ENCODE measurements at regions not wholly inside any gene's neighbourhood (a gene's known extent, or its start where the extent isn't known, plus 50 kb on each side); places are given as distances from the start of the nearest gene placed in this dataset.

GRCh38 chr2:125885340-125885739 lies 770.6 kb upstream of the GYPC start:
- H3K4me3 ChIP-seq (ENCODE audit: low read depth, low read length), result no peak overlapping the region
- no peak for DNase-seq (ENCODE audit: low read depth)
- TF ChIP-seq CTCF (IDR thresholded peaks at IDR 0.05; ENCODE audit: control insufficient read depth, extremely low read depth, insufficient read depth), result no peak

DNA sequence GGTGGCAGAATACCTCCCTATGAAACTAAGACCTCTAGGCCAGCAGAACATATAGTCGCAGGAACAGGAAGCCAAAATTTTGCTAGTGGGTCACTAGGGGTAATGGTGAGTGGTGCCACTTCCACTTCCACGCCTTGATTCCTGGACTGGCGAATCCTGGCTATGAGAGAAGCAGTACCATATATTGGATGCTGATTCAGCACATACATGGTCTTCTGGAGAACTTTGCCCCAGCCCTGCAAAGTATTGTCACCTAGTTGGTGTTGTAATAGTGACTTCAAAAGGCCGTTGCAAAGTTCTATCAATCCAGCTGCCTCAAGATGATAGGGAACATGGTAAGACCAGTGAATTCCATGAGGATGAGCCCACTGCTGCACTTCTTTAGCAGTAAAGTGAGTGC lies 769.8 kb upstream of the GYPC start:
- H3K4me3 ChIP-seq (ENCODE audit: low read depth, low read length), result no peak overlapping the region
- DNase-seq (ENCODE audit: low read depth), result no peak
- TF ChIP-seq CTCF (IDR thresholded peaks at IDR 0.05; ENCODE audit: control insufficient read depth, extremely low read depth, insufficient read depth), result no peak

DNA sequence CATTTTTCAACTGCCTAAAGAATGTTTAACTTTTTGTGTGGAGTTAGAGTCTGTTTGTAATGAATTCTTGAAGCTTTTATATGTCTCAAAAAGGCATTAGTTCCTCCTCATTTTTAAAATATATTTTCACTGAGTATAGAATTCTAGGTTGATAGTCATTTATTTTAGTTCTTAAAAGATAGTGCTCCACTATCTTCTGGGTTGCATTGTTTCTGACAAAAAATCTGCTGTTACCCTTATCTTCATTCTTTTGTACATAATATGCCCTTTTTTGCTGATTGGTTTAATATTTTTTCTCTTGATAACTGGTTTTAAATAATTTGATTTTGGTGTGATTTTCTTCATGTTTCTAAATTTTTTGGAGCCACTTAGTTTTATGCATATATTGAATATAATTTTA lies 754.7 kb upstream of the GYPC start:
- TF ChIP-seq CTCF (IDR thresholded peaks at IDR 0.05; ENCODE audit: control insufficient read depth, extremely low read depth, insufficient read depth), result no peak
- H3K4me3 ChIP-seq (ENCODE audit: low read depth, low read length), result no peak overlapping the region
- DNase-seq (ENCODE audit: low read depth), result no peak

- H3K4me3 ChIP-seq (ENCODE audit: low read depth, low read length), result no peak overlapping the region
- TF ChIP-seq CTCF (IDR thresholded peaks at IDR 0.05; ENCODE audit: control insufficient read depth, extremely low read depth, insufficient read depth), result no peak
- no peak for DNase-seq (ENCODE audit: low read depth)
Observed at GRCh38 chr2:125925891-125926546, 729.9 kb upstream of the GYPC start.

DNA sequence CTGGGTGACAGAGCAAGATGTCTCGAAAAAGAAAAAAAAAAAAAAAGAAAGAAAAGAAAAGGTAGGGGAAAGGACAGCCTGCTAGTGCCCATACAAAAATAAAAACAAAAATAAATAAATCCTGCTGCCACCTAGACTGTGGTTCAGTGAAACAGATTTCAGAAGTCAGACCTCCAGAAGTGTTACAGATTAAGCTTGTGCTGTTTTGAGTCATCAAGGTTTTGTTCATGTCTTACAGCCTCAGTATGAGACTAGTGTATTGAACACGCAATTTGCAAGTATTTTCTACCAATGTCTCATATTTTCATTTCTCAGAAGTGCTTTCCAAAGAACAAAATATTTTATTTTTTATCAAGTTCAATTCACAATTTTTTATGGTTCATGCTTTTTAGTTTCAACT lies 720.4 kb upstream of the GYPC start:
- TF ChIP-seq CTCF (IDR thresholded peaks at IDR 0.05; ENCODE audit: control insufficient read depth, extremely low read depth, insufficient read depth), result no peak
- DNase-seq (ENCODE audit: low read depth), result no peak
- no peak overlapping the region for H3K4me3 ChIP-seq (ENCODE audit: low read depth, low read length)

GRCh38 chr2:125942585-125943424 lies 713.2 kb upstream of the GYPC start:
- no peak for TF ChIP-seq CTCF (IDR thresholded peaks at IDR 0.05; ENCODE audit: control insufficient read depth, extremely low read depth, insufficient read depth)
- no peak overlapping the region for H3K4me3 ChIP-seq (ENCODE audit: low read depth, low read length)
- DNase-seq (ENCODE audit: low read depth), result no peak
